ENCODE measurements at regions not wholly inside any gene's neighbourhood (a gene's known extent, or its start where the extent isn't known, plus 50 kb on each side); places are given as distances from the start of the nearest gene placed in this dataset.

DNA sequence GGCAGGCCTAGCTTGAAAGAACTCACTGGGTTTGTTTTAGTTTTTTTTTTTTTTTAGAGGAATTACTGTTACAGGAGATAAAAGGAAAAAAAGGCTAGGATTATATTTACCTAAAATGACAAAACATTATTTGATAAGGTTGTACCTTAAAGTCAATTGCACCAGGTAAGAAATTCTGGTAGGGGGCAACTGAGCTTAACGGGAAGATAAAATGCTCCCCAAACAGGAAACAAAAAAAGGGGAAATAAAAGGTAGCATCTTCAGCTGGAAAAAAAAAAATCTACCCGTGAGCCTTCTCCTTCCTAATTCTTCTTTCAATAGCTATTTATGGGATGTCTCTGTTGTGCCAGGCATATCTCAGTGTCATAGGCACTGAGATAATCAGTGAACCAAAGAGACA, 164.5 kb downstream of the PIK3R1 start:
- no peak for TF ChIP-seq POLR2A (IDR thresholded peaks at IDR 0.05)
- TF ChIP-seq, protein P1, sequence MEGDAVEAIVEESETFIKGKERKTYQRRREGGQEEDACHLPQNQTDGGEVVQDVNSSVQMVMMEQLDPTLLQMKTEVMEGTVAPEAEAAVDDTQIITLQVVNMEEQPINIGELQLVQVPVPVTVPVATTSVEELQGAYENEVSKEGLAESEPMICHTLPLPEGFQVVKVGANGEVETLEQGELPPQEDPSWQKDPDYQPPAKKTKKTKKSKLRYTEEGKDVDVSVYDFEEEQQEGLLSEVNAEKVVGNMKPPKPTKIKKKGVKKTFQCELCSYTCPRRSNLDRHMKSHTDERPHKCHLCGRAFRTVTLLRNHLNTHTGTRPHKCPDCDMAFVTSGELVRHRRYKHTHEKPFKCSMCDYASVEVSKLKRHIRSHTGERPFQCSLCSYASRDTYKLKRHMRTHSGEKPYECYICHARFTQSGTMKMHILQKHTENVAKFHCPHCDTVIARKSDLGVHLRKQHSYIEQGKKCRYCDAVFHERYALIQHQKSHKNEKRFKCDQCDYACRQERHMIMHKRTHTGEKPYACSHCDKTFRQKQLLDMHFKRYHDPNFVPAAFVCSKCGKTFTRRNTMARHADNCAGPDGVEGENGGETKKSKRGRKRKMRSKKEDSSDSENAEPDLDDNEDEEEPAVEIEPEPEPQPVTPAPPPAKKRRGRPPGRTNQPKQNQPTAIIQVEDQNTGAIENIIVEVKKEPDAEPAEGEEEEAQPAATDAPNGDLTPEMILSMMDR (IDR thresholded peaks at IDR 0.05): no peak

All from lower leg skin (tissue), 3 donors.